HG02885 (cell line): ENCODE measurements at regions not wholly inside any gene's neighbourhood (a gene's known extent, or its start where the extent isn't known, plus 50 kb on each side); places are given as distances from the start of the nearest gene placed in this dataset.
"Not testable (repeated sequence)": the region's sequence is repeated elsewhere in the genome, so short reads cannot be mapped to it uniquely, and the experiment has no call there.

Source experiments
- ATAC-seq: cut with Tn5 transposase; IDR thresholded peaks from one replicate; pipeline ENCODE4 v1.9.1; 2021; ENCODE audit warnings: mild to moderate bottlenecking; ENCODE audit not compliant: unreplicated experiment, poor library complexity

DNA sequence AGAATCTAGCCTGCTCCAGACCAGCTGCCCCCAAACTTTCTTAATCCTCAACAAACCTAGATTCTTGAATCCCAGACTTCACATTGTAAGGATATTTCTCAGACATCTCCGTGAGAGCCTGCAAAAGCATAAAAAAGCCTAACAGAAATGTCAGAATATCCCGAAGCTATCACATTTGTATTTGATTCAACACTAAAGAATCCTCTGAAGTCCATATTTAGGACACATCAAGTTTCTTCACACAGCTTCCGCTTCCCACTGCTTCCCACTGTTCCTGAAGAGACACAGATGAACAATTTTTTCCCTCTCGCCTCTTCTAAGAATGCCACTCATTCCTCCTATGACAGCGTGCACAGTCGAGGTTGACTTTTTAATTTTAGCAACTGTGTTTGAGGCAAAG lies 396.2 kb upstream of the IGFBP3 start:
- ATAC-seq, result no peak

DNA sequence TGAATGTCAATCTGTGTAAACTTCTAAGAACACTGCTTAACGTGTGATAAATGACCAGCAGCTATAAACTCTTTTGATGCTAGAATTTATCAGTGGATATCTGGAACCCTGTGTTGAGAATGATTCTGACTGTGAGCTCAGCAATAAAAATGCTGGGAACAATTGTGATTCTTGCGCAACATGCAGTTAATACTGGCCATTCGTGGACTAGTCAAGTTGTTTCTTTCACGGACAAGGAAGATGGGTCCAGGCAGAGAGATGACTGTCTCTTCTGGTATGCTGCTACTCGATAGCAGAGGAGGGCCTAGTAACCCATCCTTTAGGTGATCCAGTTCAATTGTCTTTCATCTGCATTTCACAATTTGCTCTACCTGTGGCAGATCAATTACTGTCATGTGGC lies 394.8 kb upstream of the IGFBP3 start:
- no peak for ATAC-seq

DNA sequence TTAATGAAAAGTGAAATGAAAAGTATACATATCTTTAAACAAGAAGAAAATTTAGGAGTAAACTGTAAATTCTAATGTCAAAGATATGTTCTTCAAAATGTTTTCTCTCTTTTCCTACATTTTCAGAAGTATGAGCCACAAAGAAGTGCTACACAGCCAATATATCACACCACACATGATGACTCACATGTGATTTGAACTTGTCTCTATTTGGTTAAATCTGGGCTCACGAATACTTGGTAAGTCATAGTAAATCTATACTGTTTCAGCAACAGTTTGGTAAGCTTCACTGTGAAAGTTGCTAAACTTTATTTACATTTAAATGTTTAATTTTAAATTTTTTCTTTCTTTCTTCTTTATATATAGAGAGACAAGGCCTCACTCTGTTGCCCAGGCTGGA lies 380.6 kb upstream of the IGFBP3 start:
- ATAC-seq, result no peak

DNA sequence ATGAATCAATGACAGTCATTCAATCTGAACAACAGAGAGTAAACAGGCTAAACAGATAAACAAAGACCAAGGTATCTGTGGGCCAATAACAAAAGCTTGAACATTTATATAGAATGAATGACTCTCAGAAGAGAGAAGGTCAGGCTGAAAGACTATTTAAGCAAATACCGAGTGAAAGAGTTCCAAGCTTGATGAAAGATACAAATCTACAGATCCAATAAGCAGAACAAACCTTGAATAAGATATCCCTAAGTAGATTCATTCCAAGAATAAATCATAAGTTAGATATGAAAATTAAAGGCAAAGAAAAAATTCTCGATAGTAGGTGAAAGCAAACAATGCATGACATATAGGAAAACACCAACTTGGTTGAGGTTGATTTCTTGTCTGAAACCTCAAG lies 376.4 kb upstream of the IGFBP3 start:
- no peak for ATAC-seq

DNA sequence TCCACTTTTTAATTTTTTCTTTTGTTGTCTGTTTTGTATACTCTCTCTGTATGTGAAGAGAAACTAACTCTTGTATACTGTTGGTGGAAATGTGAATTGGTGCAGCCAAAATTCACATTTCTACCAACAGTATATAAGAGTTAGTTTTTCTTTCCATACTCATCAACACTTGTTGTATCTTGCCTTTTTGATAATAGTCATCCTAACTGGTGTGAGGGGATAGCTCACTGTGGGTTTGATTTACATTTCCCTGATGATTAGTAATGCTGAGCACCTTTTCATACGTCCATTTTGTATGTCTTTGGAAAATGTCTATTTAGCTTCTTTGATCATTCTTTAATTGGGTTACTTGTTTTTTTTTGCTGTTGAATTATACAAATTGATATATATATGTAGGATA lies 375.5 kb upstream of the IGFBP3 start:
- ATAC-seq, result no peak

DNA sequence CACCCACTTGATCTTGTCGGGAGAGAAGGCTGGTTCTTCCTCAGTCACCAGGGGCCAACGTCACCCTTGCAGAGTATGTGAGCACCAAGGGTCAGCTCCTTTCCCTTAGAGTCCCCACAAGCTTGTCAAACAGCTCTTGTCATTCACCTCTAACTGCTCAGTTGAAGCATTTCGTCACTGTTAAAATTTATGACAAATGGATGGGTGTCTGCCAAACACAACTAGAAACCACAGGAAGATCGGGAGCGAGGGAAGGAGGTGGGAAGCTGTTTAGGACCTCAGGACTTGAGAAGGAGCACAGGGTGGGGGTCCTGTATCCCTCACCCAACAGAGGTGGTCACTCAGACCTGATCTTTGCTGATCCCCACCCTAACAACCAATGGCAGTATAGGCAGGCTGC lies 373.3 kb upstream of the IGFBP3 start:
- ATAC-seq, result no peak

DNA sequence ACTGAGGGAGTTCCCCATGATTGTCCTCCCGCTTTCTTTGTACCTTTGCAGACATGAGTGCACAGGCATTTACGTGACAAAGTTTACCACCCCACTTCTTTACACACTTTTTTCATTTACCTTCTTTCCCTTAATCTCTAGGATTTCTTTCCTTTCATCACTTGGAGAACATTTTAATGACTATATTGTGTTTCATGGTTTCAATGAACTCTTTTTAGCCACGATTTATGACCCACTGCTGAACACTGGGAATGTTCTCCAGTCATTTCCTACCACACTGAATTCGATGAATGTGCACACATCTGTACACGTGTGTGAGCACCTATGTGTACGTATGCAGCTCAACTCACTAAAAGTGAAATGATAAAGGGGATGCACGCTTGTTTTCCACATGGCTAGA lies 371.7 kb upstream of the IGFBP3 start:
- ATAC-seq, result no peak

DNA sequence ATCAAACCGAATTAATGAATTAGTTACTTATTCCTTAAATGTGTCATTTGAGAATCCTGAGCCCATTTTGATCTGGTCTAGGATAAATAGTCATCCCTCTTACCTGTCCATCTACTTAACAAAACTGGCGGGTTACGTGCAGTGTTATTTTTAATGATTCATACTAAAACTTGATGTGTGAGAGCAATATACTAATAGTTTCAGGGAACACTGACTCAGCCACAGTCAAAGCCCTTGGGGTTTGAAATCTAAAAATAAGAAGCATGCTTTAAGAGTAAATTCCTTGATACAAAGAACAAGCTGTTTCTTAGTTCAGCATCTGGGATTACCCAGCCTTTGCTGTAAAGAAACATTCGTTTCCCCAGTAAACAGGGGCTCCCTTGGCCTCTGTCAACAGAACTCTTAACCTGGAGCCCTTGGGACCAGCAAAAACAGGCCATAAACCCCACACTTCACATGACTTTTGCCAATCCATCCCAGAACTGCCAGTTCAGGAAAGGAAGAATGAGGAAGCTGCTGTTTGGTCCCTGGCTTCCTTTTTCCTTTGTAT lies 370.6 kb upstream of the IGFBP3 start:
- peak; percentile 70 for ATAC-seq

DNA sequence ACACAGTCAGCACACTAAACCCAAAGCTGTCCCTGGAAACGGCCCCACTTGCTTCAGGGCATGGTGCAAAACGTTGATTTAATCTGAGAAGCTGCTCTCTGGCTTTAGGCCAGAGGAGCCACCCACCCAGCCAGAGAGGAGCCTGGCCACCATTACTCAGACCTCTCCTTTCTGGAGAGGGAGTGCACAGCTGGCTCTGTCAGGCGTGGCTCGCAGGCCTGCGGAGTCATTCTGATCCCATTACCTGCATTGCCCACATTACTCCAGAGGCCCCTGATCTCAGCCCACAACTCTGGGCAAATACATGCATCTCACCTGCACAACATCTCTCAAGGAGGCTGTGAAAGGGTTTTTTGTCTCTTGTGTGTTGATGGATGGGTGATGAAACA lies 370.0 kb upstream of the IGFBP3 start:
- peak; percentile 77 for ATAC-seq

DNA sequence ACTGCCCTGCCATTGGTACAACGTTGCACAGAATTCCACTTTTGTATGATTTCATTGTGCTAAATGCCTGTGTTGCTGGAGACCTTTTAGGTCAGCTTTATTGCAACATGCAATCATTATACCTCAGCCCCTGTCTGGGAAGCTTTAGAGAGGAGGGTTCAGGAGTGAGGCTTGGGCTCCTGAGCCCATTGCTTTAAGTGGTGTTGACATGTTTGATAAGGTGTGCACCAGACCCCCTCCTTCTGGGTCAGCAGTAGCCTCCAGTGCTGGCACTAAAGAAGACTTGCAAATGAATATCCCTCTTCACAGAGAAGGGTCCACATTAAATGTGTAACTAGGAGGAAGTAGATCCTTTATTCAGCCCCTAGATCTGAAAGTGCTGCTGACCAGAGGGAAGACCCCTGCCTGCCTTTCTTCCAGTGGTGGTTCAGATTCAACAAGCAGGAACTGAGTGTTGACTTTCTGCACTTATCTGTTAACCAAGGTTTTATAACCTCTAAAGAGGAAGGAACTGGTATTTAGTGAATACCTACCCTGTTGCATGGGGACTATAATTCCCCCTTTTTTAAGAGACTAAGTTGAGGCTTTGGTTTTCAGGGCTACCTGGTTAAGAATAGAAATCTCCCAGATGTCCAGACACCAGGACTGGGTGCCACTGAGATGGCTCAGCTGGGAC lies 369.4 kb upstream of the IGFBP3 start:
- ATAC-seq, result peak; percentile 10

DNA sequence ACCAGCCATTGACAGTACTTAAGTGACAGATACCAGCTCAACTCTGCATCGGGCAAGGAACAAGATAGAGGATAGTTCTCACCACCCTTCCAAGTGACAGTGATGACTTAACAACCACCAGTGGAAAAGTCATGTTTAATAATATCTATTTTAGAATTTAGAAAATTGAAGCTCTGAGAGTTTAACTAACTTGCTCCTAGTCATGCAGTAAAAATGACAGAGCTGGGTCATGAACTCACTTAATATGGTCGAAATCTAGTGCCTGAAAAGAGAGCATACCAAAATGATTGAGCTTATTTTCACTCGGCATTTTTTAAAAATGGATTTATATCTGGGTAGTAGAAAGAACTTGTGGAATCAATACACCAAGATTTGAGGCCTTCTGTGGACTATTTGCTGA lies 367.8 kb upstream of the IGFBP3 start:
- no peak for ATAC-seq

DNA sequence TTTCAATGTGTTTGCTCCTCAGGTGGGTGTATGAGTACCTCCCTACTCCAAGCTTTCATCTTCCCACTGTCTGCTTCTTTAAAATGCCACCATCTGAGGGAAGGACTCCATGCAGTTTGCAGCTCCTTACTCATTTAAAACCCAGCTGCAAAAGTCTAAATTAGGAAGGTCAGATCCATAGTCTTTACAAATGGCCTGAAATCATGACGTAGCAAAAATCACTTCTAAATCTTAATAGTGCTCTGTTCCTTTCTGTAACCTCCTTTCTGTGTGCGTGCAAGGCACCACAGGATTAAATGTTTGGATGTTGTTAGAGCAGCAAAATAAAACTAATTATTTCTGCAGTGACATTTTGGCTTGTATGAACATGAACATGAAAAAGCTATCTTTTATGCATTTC lies 366.9 kb upstream of the IGFBP3 start:
- no peak for ATAC-seq

DNA sequence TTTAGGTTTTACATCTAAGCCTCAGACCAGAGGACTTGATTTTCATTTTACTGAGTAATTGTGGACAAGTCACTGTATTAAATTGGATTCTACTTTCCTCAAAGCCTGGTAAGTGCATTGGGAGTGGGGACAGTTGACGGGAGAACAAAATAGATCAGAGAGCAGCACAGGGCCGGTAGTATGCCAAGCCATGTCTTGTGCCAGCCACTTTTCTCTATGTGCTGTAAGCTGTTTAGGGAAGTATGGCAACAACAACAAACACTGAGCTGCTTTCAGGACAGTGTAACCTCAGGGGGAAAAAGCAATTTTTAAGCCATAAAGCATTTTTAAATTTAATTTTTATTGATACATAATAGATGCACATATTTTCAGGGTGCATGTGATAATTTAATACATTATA lies 365.9 kb upstream of the IGFBP3 start:
- ATAC-seq, result no peak

DNA sequence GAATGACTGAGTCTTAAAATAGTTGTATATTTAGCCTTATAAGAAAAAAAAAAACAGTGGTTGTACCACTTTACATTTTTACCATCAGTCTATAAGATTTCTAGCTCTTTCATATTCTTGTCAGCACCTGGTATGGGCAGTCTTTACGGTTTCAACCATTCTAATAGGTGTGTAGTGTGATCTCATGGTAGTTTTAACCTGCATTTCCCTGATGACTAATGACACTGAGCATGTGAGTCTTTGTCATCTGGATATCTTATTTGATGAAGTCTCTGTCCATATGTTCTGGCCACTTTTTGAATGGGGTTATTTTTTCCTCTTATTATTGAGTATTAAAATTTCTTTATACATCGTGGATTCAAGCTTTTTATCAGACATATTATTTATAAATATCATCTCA lies 365.3 kb upstream of the IGFBP3 start:
- ATAC-seq, result no peak

DNA sequence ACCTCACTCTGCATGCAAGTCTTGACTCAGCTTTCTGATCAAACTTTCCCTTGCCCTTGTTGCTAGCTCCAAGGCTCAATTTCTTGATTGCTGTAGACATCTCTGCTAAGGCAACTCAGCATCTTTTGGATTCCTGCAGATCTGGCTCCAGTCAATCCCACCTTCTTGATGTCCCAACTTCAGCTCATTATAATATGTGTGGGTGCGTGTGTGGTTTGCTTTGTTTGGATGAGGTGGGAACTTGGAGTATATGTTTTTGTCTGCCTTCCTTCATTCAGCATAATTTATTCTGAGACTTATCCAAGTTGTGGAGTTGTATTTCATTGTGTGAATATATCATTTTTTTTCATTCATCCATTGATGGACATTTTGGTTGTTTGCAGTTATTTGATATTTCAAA lies 364.8 kb upstream of the IGFBP3 start:
- no peak for ATAC-seq

DNA sequence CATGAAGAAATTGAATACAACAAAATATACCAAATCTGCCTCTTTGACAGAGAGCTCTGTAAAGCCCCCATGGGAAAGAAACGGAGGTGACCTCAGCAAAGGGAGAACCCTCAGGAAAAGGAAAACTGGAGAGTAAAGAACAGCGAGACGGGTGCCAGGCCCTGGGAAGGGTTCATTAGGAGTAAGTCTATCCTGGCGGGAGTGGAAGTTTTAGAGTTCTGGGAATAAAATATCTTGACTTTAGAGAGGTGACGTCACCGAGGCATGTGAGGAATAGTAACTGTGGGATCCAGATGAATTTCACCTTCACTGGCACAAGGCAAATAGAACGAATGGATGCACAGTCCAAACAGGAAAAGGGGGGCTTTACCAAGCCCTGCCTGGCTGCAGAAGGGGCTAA lies 362.8 kb upstream of the IGFBP3 start:
- no peak for ATAC-seq

DNA sequence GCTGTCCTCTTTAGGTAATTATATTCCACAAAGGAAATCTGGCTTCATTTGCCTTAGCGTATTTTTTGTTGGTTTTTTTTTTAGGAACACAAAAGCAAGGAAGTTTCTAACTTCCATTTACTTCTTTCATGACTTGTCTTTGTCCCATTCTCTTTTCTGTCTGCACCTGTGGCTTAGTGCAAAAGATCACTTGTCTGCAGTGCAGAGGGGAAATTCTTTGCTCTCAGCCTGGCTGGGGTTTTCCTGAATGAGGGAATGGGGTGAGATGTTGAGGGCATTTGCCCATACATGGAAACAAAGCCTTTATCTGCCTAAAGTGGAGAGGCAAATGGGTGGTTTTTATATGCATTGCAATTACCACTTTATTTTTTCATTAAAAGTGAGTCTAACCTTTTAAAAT lies 361.1 kb upstream of the IGFBP3 start:
- no peak for ATAC-seq

DNA sequence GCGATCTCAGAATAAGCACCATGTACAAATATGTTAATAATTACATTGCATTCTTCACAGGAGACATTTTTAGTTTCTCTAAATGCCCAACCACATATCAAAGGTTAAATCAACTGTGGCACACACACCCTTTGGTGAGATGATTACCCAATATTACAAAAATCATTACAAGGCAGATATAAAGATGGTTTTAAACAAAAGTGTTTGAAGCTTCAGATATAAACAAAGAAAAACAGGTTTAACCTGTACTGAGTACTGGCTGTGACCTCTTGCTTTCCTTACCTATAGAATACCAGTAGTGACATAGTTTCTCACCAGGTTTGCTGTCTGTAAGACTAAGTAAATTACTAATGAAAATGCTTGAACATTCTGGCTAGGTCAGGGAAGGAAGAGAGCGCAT lies 360.0 kb upstream of the IGFBP3 start:
- no peak for ATAC-seq

DNA sequence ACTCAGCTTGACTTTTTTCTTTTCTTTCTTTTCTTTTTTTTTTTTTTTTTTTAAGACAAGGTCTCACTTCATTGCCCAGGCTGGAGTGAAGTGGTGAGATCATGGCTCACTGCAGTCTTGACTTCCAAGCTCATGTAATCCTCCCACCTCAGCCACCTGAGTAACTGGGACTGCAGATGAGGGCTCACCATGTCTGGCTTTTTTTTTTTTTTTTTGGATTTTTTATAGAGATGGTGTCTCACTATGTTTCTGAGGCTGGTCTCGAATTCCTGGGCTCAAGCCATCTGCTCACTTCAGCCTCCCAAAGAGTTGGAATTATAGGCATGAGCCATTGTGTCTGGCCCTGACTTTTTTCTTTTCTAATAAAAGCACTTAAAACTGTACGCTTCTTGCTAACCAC lies 358.2 kb upstream of the IGFBP3 start:
- ATAC-seq, result no peak

DNA sequence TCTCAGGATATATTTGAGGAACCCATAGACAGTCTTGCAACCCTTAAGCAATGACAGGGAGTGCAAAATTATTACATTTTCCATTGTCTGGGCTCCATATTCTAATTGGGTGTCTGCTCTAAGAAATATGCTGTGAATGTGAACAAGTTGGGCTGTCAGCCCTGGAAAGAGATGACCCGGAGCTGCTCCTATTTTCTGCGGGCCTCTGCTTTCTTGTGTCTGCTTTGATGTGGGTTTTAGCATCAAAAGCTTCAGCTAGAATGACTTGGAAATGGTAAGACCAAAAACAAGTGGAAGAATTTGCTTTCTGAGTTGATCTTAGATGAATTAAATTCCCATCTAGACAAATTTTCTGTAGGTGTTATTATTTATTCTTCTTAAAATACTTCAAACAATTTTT lies 343.6 kb upstream of the IGFBP3 start:
- ATAC-seq, result no peak

DNA sequence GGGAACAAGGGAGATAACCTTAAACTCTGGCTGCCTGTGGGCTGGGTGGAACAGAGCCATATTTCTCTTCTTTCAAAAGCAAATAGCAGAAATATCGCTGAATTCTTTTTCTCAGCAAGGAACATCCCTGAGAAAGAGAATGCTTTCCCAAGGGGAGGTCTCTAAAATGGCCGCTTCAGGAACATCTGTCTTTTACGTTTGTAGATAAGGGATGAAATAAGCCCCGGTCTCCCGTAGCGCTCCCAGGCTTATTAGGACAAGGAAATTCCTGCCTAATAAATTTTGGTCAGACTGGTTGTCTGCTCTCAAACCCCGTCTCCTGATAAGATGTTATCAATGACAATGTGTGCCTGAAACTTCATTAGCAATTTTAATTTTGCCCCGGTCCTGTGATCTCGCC lies 340.6 kb upstream of the IGFBP3 start:
- not testable (repeated sequence) for ATAC-seq

DNA sequence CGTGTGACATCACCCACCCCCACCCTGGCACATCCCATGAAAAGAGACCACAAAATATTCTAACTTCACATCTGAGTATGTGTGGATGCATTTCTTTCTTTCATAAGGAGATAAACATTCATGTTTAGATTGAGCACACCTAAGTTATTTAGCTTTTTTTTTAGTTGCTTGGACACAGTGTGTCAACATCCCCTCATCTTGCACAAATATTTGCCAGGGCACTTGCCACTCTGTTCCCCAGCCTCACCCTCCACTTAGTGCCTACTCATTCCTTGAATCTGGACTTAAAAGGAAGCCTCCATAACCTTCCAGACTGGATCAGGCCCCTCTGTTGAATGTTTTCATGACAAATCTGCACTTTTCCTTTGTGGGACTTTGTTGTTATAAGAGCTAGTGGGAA lies 338.9 kb upstream of the IGFBP3 start:
- ATAC-seq, result no peak
